ENCODE measurements at regions not wholly inside any gene's neighbourhood (a gene's known extent, or its start where the extent isn't known, plus 50 kb on each side); places are given as distances from the start of the nearest gene placed in this dataset.

DNA sequence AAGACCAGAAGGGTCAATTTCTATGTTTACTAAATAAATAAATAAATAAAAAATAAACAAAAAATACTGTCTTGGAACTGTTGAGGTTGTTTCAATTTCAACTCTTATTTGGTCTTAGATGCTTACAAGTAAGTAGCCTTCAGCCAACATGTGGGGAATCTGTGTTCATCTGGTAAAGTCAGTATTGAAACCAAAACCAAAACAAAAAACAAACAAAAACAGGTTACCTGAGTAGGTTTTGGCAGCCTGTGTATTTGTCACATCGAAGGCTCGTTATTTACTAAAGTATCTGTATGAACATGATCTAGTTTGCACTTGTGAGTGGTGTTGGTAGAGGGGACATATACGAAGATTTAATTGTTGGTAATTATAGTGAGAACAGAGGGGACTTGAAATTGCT lies 471.5 kb downstream of the SLITRK5 start:
- TF ChIP-seq, protein P1, sequence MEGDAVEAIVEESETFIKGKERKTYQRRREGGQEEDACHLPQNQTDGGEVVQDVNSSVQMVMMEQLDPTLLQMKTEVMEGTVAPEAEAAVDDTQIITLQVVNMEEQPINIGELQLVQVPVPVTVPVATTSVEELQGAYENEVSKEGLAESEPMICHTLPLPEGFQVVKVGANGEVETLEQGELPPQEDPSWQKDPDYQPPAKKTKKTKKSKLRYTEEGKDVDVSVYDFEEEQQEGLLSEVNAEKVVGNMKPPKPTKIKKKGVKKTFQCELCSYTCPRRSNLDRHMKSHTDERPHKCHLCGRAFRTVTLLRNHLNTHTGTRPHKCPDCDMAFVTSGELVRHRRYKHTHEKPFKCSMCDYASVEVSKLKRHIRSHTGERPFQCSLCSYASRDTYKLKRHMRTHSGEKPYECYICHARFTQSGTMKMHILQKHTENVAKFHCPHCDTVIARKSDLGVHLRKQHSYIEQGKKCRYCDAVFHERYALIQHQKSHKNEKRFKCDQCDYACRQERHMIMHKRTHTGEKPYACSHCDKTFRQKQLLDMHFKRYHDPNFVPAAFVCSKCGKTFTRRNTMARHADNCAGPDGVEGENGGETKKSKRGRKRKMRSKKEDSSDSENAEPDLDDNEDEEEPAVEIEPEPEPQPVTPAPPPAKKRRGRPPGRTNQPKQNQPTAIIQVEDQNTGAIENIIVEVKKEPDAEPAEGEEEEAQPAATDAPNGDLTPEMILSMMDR (IDR thresholded peaks at IDR 0.05; ENCODE audit: insufficient read depth, low read length): no peak
- TF ChIP-seq POLR2AphosphoS5 (IDR thresholded peaks at IDR 0.05; ENCODE audit: low read depth): no peak
- TF ChIP-seq, protein P2, sequence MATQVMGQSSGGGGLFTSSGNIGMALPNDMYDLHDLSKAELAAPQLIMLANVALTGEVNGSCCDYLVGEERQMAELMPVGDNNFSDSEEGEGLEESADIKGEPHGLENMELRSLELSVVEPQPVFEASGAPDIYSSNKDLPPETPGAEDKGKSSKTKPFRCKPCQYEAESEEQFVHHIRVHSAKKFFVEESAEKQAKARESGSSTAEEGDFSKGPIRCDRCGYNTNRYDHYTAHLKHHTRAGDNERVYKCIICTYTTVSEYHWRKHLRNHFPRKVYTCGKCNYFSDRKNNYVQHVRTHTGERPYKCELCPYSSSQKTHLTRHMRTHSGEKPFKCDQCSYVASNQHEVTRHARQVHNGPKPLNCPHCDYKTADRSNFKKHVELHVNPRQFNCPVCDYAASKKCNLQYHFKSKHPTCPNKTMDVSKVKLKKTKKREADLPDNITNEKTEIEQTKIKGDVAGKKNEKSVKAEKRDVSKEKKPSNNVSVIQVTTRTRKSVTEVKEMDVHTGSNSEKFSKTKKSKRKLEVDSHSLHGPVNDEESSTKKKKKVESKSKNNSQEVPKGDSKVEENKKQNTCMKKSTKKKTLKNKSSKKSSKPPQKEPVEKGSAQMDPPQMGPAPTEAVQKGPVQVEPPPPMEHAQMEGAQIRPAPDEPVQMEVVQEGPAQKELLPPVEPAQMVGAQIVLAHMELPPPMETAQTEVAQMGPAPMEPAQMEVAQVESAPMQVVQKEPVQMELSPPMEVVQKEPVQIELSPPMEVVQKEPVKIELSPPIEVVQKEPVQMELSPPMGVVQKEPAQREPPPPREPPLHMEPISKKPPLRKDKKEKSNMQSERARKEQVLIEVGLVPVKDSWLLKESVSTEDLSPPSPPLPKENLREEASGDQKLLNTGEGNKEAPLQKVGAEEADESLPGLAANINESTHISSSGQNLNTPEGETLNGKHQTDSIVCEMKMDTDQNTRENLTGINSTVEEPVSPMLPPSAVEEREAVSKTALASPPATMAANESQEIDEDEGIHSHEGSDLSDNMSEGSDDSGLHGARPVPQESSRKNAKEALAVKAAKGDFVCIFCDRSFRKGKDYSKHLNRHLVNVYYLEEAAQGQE (IDR thresholded peaks at IDR 0.05; ENCODE audit: insufficient replicate concordance, low read depth): no peak
- TF ChIP-seq GABPA (IDR thresholded peaks at IDR 0.05; ENCODE audit: low read depth): no peak
